PC-3 (cell line): ENCODE measurements at regions not wholly inside any gene's neighbourhood (a gene's known extent, or its start where the extent isn't known, plus 50 kb on each side); places are given as distances from the start of the nearest gene placed in this dataset.

Source experiments
- ATAC-seq: fragments of 200-7000 bp; cut with Tn5 transposase; 2 replicates; pipeline ENCODE4 v1.9.1; 2020; ENCODE audit warnings: mild to moderate bottlenecking, moderate library complexity
- BruUV-seq: library from RNA; stranded (reverse); fragments of 400-500 nt; replicated peaks from 2 replicates; lab custom pipeline; 2021; lab: Mats Ljungman, UMichigan
- CTCF ChIA-PET: fragments of 300-600 bp; sonication (Branson Sonifier 250); formaldehyde crosslinking; loops from one replicate; lab custom pipeline; 2022; ENCODE audit warnings: antibody characterized with exemption; lab: Charles Lee
- POLR2A ChIA-PET: fragments of 300-600 bp; sonication (Branson Sonifier 250); formaldehyde crosslinking; loops from one replicate; lab custom pipeline; 2022; ENCODE audit warnings: antibody characterized with exemption; ENCODE audit not compliant: unreplicated experiment; lab: Charles Lee
- DNase-seq: peaks from one replicate; pipeline ENCODE4 v3.0.0-alpha.2; 2015
- H2AFZ ChIP-seq: fragments of 300-600 bp; sonication (generic); 2 replicates; pipeline ENCODE4 v1.6.0; 2016; ENCODE audit warnings: antibody characterized with exemption, low read length
- H3F3A ChIP-seq: fragments of 300-600 bp; sonication (generic); one replicate; pipeline ENCODE4 v1.6.0; 2017; ENCODE audit warnings: antibody characterized with exemption, low read length, control low read depth, mild to moderate bottlenecking; ENCODE audit not compliant: unreplicated experiment
- H3K27ac ChIP-seq: fragments of 300-600 bp; sonication (generic); 2 replicates; pipeline ENCODE4 v1.5.1; 2016; ENCODE audit warnings: mild to moderate bottlenecking, low read length
- H3K27me3 ChIP-seq: fragments of 300-600 bp; sonication (generic); 2 replicates; pipeline ENCODE4 v1.6.1; 2016; ENCODE audit warnings: low read length, mixed read lengths
- H3K36me3 ChIP-seq: fragments of 300-600 bp; sonication (generic); 2 replicates; pipeline ENCODE4 v1.6.1; 2016; ENCODE audit warnings: low read depth, mixed run types, low read length, mixed read lengths
- H3K4me1 ChIP-seq: fragments of 300-600 bp; sonication (generic); 2 replicates; pipeline ENCODE4 v1.5.1; 2016; ENCODE audit warnings: low read length; ENCODE audit not compliant: insufficient read depth
- H3K4me2 ChIP-seq: fragments of 300-600 bp; sonication (generic); 2 replicates; pipeline ENCODE4 v1.6.0; 2016; ENCODE audit warnings: low read length
- H3K4me3 ChIP-seq: fragments of 300-600 bp; sonication (generic); 2 replicates; pipeline ENCODE4 v1.5.1; 2016; ENCODE audit warnings: mild to moderate bottlenecking, low read length, mixed read lengths
- H3K79me2 ChIP-seq: fragments of 300-600 bp; sonication (generic); 2 replicates; pipeline ENCODE4 v1.6.1; 2017; ENCODE audit warnings: low read length, mixed read lengths
- H3K9ac ChIP-seq: fragments of 300-600 bp; sonication (generic); 2 replicates; pipeline ENCODE4 v1.6.0; 2016; ENCODE audit warnings: mild to moderate bottlenecking, low read length
- H3K9me2 ChIP-seq: fragments of 300-600 bp; sonication (generic); replicated peaks from 2 replicates; pipeline ENCODE4 v1.6.1; 2016; ENCODE audit warnings: mixed run types, low read length, mixed read lengths
- H3K9me3 ChIP-seq: fragments of 300-600 bp; sonication (generic); 2 replicates; pipeline ENCODE4 v1.6.1; 2016; ENCODE audit warnings: low read length, mixed read lengths
- H4K20me1 ChIP-seq: fragments of 300-600 bp; sonication (generic); 2 replicates; pipeline ENCODE4 v1.6.1; 2016; ENCODE audit warnings: low read length, mixed read lengths
- CTCF ChIP-seq: fragments of 300-600 bp; sonication (generic); conservative IDR thresholded peaks from 2 replicates; pipeline ENCODE4 v1.5.1; 2017; ENCODE audit warnings: antibody characterized with exemption, low read depth, mild to moderate bottlenecking, low read length
- EZH2 ChIP-seq: fragments of 300-600 bp; sonication (generic); IDR thresholded peaks from one replicate; pipeline ENCODE4 v1.6.1; 2017; ENCODE audit warnings: antibody characterized with exemption, mild to moderate bottlenecking, low read length; ENCODE audit not compliant: unreplicated experiment
- EZH2phosphoT487 ChIP-seq: fragments of 300-600 bp; sonication (generic); IDR thresholded peaks from 2 replicates; pipeline ENCODE4 v1.6.1; 2018; ENCODE audit warnings: mild to moderate bottlenecking, antibody characterized with exemption, low read length, borderline replicate concordance
- intact Hi-C: fragments of 100-400 bp; cut with micrococcal nuclease; formaldehyde crosslinking; loops from 2 replicates; pipeline ENCODE4 v1.9.0; 2023

- ChIA-PET CTCF (no interaction called here), POLR2A (no interaction called here)
- H4K20me1 ChIP-seq, result no peaks in the 10 kb centered on the region
- no peaks in the 10 kb centered on the region for H3F3A ChIP-seq
- no peak overlapping the region for H3K9ac ChIP-seq
- 0 out of 2 replicates have a peak, but pooled peaks cover 1% of the 10 kb centered on the region for H3K9me3 ChIP-seq
- DNase-seq, result no peak
- H3K79me2 ChIP-seq, result no peaks in the 10 kb centered on the region
- H3K27me3 ChIP-seq, result no peaks in the 10 kb centered on the region
- H3K4me1 ChIP-seq, result no peaks in the 10 kb centered on the region
- no peak overlapping the region for H3K4me3 ChIP-seq
- TF ChIP-seq CTCF (no peak), EZH2phosphoT487 (no peak)
- intact Hi-C loops, result no loop called here
- no peaks in the 10 kb centered on the region for H3K9me2 ChIP-seq
- ATAC-seq, result no peak
- BruUV-seq, result no TSS peak
- H3K4me2 ChIP-seq, result no peak overlapping the region
- no peak overlapping the region for H3K27ac ChIP-seq
- H2AFZ ChIP-seq, result no peak overlapping the region
- H3K36me3 ChIP-seq, result no peaks in the 10 kb centered on the region
Measured at GRCh38 chr2:16404551-16405300, 260.9 kb downstream of the CYRIA start.

GRCh38 chr2:16404146-16404545 lies 261.5 kb downstream of the CYRIA start:
- no peaks in the 10 kb centered on the region for H3K79me2 ChIP-seq
- H3K9me2 ChIP-seq, result no peaks in the 10 kb centered on the region
- H3K27me3 ChIP-seq, result no peaks in the 10 kb centered on the region
- no peak overlapping the region for H3K9ac ChIP-seq
- CTCF ChIA-PET, result no interaction called here
- no peaks in the 10 kb centered on the region for H3K4me1 ChIP-seq
- no peaks in the 10 kb centered on the region for H4K20me1 ChIP-seq
- H3K9me3 ChIP-seq, result no peaks in the 10 kb centered on the region
- no peak overlapping the region for H2AFZ ChIP-seq
- TF ChIP-seq EZH2 (no peak), CTCF (no peak)
- no peaks in the 10 kb centered on the region for H3F3A ChIP-seq
- no peak for DNase-seq
- no peak overlapping the region for H3K4me2 ChIP-seq
- intact Hi-C loops, result no loop called here
- BruUV-seq, result no TSS peak
- no peak for ATAC-seq
- no peak overlapping the region for H3K27ac ChIP-seq
- no peak overlapping the region for H3K4me3 ChIP-seq
- H3K36me3 ChIP-seq, result no peaks in the 10 kb centered on the region
- POLR2A ChIA-PET, result no interaction called here

- no peaks in the 10 kb centered on the region for H3K27me3 ChIP-seq
- no peaks in the 10 kb centered on the region for H3F3A ChIP-seq
- no peak overlapping the region for H3K4me2 ChIP-seq
- no peaks in the 10 kb centered on the region for H3K9me3 ChIP-seq
- CTCF ChIA-PET, result no interaction called here
- BruUV-seq, result no TSS peak
- no peaks in the 10 kb centered on the region for H3K4me1 ChIP-seq
- H3K36me3 ChIP-seq, result no peaks in the 10 kb centered on the region
- ATAC-seq, result no peak
- no peak overlapping the region for H2AFZ ChIP-seq
- H3K9ac ChIP-seq, result no peak overlapping the region
- no peak overlapping the region for H3K4me3 ChIP-seq
- H3K9me2 ChIP-seq, result no peaks in the 10 kb centered on the region
- no peak for TF ChIP-seq EZH2
- no peak for TF ChIP-seq EZH2phosphoT487
- no peak for TF ChIP-seq CTCF
- POLR2A ChIA-PET, result no interaction called here
- H4K20me1 ChIP-seq, result no peaks in the 10 kb centered on the region
- intact Hi-C loops, result no loop called here
- no peak overlapping the region for H3K27ac ChIP-seq
- no peak for DNase-seq
- H3K79me2 ChIP-seq, result no peaks in the 10 kb centered on the region
Measured at GRCh38 chr2:16402891-16403290, 262.7 kb downstream of the CYRIA start.
